Anterior cingulate cortex (tissue), 58 donors: ENCODE measurements at regions not wholly inside any gene's neighbourhood (a gene's known extent, or its start where the extent isn't known, plus 50 kb on each side); places are given as distances from the start of the nearest gene placed in this dataset.
"Not testable (repeated sequence)": the region's sequence is repeated elsewhere in the genome, so short reads cannot be mapped to it uniquely, and the experiment has no call there.

Experiments
- DNase-seq, 58 donors: peaks; one replicate each; lab custom pipeline; 2025; lab: John Stamatoyannopoulos, UW

GRCh38 chr2:241980193-241980592 is 110.7 kb downstream of the RTP5 start:
- DNase-seq = no peak

- no peak for DNase-seq
These were observed 111.7 kb downstream of the RTP5 start for GRCh38 chr2:241981076-241981700.

- DNase-seq = no peak
These were observed 113.4 kb downstream of the RTP5 start for GRCh38 chr2:241982706-241983570.

GRCh38 chr2:241983571-241984270 is 114.2 kb downstream of the RTP5 start:
- no peak for DNase-seq

GRCh38 chr2:241984271-241984655 is 114.7 kb downstream of the RTP5 start:
- no peak for DNase-seq

GRCh38 chr2:241984658-241985057 is 115.1 kb downstream of the RTP5 start:
- no peak for DNase-seq

GRCh38 chr2:241985161-241985985 is 115.8 kb downstream of the RTP5 start:
- DNase-seq = not testable (repeated sequence)

GRCh38 chr2:241985986-241986329 is 116.4 kb downstream of the RTP5 start:
- no peak for DNase-seq

GRCh38 chr2:241986836-241987641 is 117.5 kb downstream of the RTP5 start:
- no peak for DNase-seq

GRCh38 chr2:241987726-241988125 is 118.2 kb downstream of the RTP5 start:
- no peak for DNase-seq

- DNase-seq = no peak
These were observed 118.6 kb downstream of the RTP5 start for GRCh38 chr2:241988146-241988545.

GRCh38 chr2:241989074-241989473 is 119.5 kb downstream of the RTP5 start:
- DNase-seq = no peak

- no peak for DNase-seq
These were observed 120.9 kb downstream of the RTP5 start for GRCh38 chr2:241990466-241990865.

GRCh38 chr2:241991299-241991698 is 121.8 kb downstream of the RTP5 start:
- no peak for DNase-seq

- no peak for DNase-seq
These were observed 123.2 kb downstream of the RTP5 start for GRCh38 chr2:241992753-241993152.

- no peak for DNase-seq
These were observed 124.0 kb downstream of the RTP5 start for GRCh38 chr2:241993386-241994005.

- DNase-seq = no peak
These were observed 124.6 kb downstream of the RTP5 start for GRCh38 chr2:241994086-241994485.

- no peak for DNase-seq
These were observed 125.2 kb downstream of the RTP5 start for GRCh38 chr2:241994556-241995213.

- no peak for DNase-seq
These were observed 126.6 kb downstream of the RTP5 start for GRCh38 chr2:241996100-241996499.
